GM12872 (cell line): ENCODE measurements at regions not wholly inside any gene's neighbourhood (a gene's known extent, or its start where the extent isn't known, plus 50 kb on each side); places are given as distances from the start of the nearest gene placed in this dataset.

Experiments
- CTCF ChIP-seq: IDR thresholded peaks from 3 replicates; pipeline ENCODE4 v1.5.1; 2011; ENCODE audit warnings: low read depth, mild to moderate bottlenecking, low read length, moderate library complexity; ENCODE audit not compliant: insufficient read depth

- TF ChIP-seq CTCF = no peak
Observed at GRCh38 chr3:10762611-10763247, 53.3 kb upstream of the SLC6A11 start.

GRCh38 chr3:10763248-10763620 is 52.8 kb upstream of the SLC6A11 start:
- TF ChIP-seq CTCF = no peak

- TF ChIP-seq CTCF = no peak
Observed at GRCh38 chr3:10763817-10764258, 52.2 kb upstream of the SLC6A11 start.

GRCh38 chr3:10764259-10765051 is 51.6 kb upstream of the SLC6A11 start:
- TF ChIP-seq CTCF = no peak

GRCh38 chr3:10766049-10766705 is 49.9 kb upstream of the SLC6A11 start:
- no peak for TF ChIP-seq CTCF
